OCI-LY1 (cell line): ENCODE measurements at regions not wholly inside any gene's neighbourhood (a gene's known extent, or its start where the extent isn't known, plus 50 kb on each side); places are given as distances from the start of the nearest gene placed in this dataset.

ENCODE experiments used
- CTCF ChIP-seq: fragments of 200-600 bp; sonication (generic), shearing (Covaris generic); IDR thresholded peaks from 2 replicates; pipeline ENCODE4 v1.5.1; 2017; ENCODE audit warnings: mild to moderate bottlenecking, antibody characterized with exemption, low read length, moderate library complexity, mixed read lengths
- EZH2 ChIP-seq: fragments of 200-600 bp; sonication (generic), shearing (Covaris generic); IDR thresholded peaks from 2 replicates; pipeline ENCODE4 v1.8.0; 2017; ENCODE audit warnings: borderline replicate concordance, mixed run types, mild to moderate bottlenecking, antibody characterized with exemption, low read length, moderate library complexity, mixed read lengths

- TF ChIP-seq CTCF: no peak
- no peak for TF ChIP-seq EZH2
These were observed 230.6 kb upstream of the SPRY1 start for GRCh38 chr4:123166023-123166422.
